Spleen (tissue), 7 donors: ENCODE measurements at regions not wholly inside any gene's neighbourhood (a gene's known extent, or its start where the extent isn't known, plus 50 kb on each side); places are given as distances from the start of the nearest gene placed in this dataset.

Experiments used
- POLR2AphosphoS5 ChIP-seq, 3 donors: sonication (generic); formaldehyde crosslinking; IDR thresholded peaks; one replicate each; pipeline ENCODE4 v1.5.1; 2017; ENCODE audit warnings: antibody characterized with exemption in 3 of 3
- TF ChIP-seq, protein P1 (sequence below), 11 experiments: fragments of 200-600 bp in 7 of 11; fragments of 450-650 bp in 4 of 11; sonication (generic) in 4 of 11; IDR thresholded peaks in 8 of 11; conservative IDR thresholded peaks in 3 of 11; 1 replicate in 7 of 11; 2 replicates in 4 of 11; pipeline versions ENCODE4 v1.4.0 to v1.8.0; 2016 to 2021; ENCODE audit warnings: antibody characterized with exemption in 11 of 11, inconsistent platforms in 4 of 11, mild to moderate bottlenecking in 1 of 11
- donor health status: DM: no; HTN: no; CAD: no; lungs with moderate emphysema.
- donor health status: DM: no; HTN: no; CAD: no.
- donor health status: DM: no; HTN: no; CAD: no.

DNA sequence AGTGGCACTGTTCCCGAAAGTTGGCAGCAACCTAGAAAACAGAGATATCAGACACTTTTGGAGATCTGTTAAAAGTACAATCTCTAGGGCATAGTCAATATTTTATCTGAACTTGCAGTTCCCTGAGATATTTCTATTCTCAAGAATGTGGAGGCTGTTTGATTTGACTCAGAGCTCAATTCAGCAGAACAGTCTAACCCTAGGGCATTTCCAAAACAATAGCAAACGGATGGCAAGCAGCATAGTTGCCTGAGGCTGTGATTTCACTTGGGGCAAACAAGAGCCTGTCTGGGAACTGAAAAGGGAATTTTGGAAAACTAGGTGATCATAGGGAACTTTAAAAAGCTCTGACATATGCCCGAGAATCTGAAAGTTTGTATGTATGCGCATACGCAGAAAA, 772.8 kb upstream of the LRRTM1 start:
- TF ChIP-seq, protein P1, sequence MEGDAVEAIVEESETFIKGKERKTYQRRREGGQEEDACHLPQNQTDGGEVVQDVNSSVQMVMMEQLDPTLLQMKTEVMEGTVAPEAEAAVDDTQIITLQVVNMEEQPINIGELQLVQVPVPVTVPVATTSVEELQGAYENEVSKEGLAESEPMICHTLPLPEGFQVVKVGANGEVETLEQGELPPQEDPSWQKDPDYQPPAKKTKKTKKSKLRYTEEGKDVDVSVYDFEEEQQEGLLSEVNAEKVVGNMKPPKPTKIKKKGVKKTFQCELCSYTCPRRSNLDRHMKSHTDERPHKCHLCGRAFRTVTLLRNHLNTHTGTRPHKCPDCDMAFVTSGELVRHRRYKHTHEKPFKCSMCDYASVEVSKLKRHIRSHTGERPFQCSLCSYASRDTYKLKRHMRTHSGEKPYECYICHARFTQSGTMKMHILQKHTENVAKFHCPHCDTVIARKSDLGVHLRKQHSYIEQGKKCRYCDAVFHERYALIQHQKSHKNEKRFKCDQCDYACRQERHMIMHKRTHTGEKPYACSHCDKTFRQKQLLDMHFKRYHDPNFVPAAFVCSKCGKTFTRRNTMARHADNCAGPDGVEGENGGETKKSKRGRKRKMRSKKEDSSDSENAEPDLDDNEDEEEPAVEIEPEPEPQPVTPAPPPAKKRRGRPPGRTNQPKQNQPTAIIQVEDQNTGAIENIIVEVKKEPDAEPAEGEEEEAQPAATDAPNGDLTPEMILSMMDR (IDR thresholded peaks at IDR 0.05 in 8 of 11, conservative IDR thresholded peaks at IDR 0.05 in 3 of 11) = no peak
- no peak for TF ChIP-seq POLR2AphosphoS5 (IDR thresholded peaks at IDR 0.05)
